ENCODE measurements at regions not wholly inside any gene's neighbourhood (a gene's known extent, or its start where the extent isn't known, plus 50 kb on each side); places are given as distances from the start of the nearest gene placed in this dataset.

- no peak for FAIRE-seq
- H3K4me1 Mint-ChIP-seq (ENCODE audit: low read depth, unreplicated experiment) = no peaks in the 10 kb centered on the region
- H3K9ac ChIP-seq (ENCODE audit: low read length) = no peak overlapping the region
Measured at GRCh38 chr10:28862219-28862618, 184.9 kb downstream of the BAMBI start.

GRCh38 chr10:28869606-28870201 lies 192.4 kb downstream of the BAMBI start:
- no peak overlapping the region for H3K4me3 ChIP-seq (ENCODE audit: insufficient read depth, low read depth, low read length)
- peaks cover 2% of the 10 kb centered on the region for H3K36me3 Mint-ChIP-seq (ENCODE audit: low read depth, unreplicated experiment)
- H2AFZ ChIP-seq (ENCODE audit: low read depth, low read length) = no peak overlapping the region
- no peaks in the 10 kb centered on the region for H3K4me1 Mint-ChIP-seq (ENCODE audit: low read depth, unreplicated experiment)
- H3K36me3 ChIP-seq (ENCODE audit: insufficient read depth, low read length) = no peaks in the 10 kb centered on the region
- H3K4me3 Mint-ChIP-seq (ENCODE audit: unreplicated experiment) = no peak overlapping the region
- no peak for TF ChIP-seq CTCF (IDR thresholded peaks at IDR 0.05; ENCODE audit: insufficient read depth, low read depth, low read length)
- no peak for TF ChIP-seq EZH2 (IDR thresholded peaks at IDR 0.05; ENCODE audit: insufficient read depth, low read length)
- H3K9me3 ChIP-seq (ENCODE audit: insufficient read depth, low read depth, low read length) = no peaks in the 10 kb centered on the region
- H3K27me3 Mint-ChIP-seq (ENCODE audit: low read depth, unreplicated experiment) = no peaks in the 10 kb centered on the region
- FAIRE-seq (no peak), DNase-seq (ENCODE audit: low read depth) (no peak)
- no peaks in the 10 kb centered on the region for H3K4me1 ChIP-seq (ENCODE audit: insufficient read depth, low read length)
- peaks cover 1% of the 10 kb centered on the region for H3K9me3 Mint-ChIP-seq (ENCODE audit: unreplicated experiment)
- no peaks in the 10 kb centered on the region for H4K20me1 ChIP-seq (ENCODE audit: insufficient read depth, low read length)
- H3K79me2 ChIP-seq (ENCODE audit: insufficient read depth, low read length) = no peaks in the 10 kb centered on the region
- no peak overlapping the region for H3K9ac ChIP-seq (ENCODE audit: low read length)
- no peak overlapping the region for H3K27ac Mint-ChIP-seq (ENCODE audit: unreplicated experiment)
- no peak overlapping the region for H3K27ac ChIP-seq (ENCODE audit: low read depth, low read length)
- H3K4me2 ChIP-seq (ENCODE audit: low read length) = no peak overlapping the region
- H3K27me3 ChIP-seq (ENCODE audit: insufficient read depth, low read length) = no peaks in the 10 kb centered on the region

More at GRCh38 chr10:28862219-28862618, 184.9 kb downstream of the BAMBI start:
- no peak overlapping the region for H3K27ac ChIP-seq (ENCODE audit: low read depth, low read length)
- Mint-ChIP-seq H3K9me3 (ENCODE audit: unreplicated experiment) (peaks cover 6% of the 10 kb centered on the region), H3K27ac (ENCODE audit: unreplicated experiment) (no peak overlapping the region), H3K36me3 (ENCODE audit: low read depth, unreplicated experiment) (no peaks in the 10 kb centered on the region), H3K4me3 (ENCODE audit: unreplicated experiment) (no peak overlapping the region), H3K27me3 (ENCODE audit: low read depth, unreplicated experiment) (peaks cover 5% of the 10 kb centered on the region)
- H3K36me3 ChIP-seq (ENCODE audit: insufficient read depth, low read length) = no peaks in the 10 kb centered on the region
- H3K79me2 ChIP-seq (ENCODE audit: insufficient read depth, low read length) = no peaks in the 10 kb centered on the region
- DNase-seq (ENCODE audit: low read depth) = no peak
- H3K9me3 ChIP-seq (ENCODE audit: insufficient read depth, low read depth, low read length) = peaks cover 2% of the 10 kb centered on the region
- no peaks in the 10 kb centered on the region for H4K20me1 ChIP-seq (ENCODE audit: insufficient read depth, low read length)
- H3K4me1 ChIP-seq (ENCODE audit: insufficient read depth, low read length) = no peaks in the 10 kb centered on the region
- no peak for TF ChIP-seq EZH2 (IDR thresholded peaks at IDR 0.05; ENCODE audit: insufficient read depth, low read length)
- TF ChIP-seq CTCF (IDR thresholded peaks at IDR 0.05; ENCODE audit: insufficient read depth, low read depth, low read length) = no peak
- no peak overlapping the region for H2AFZ ChIP-seq (ENCODE audit: low read depth, low read length)
- H3K27me3 ChIP-seq (ENCODE audit: insufficient read depth, low read length) = peaks cover 2% of the 10 kb centered on the region
- H3K4me3 ChIP-seq (ENCODE audit: insufficient read depth, low read depth, low read length) = no peak overlapping the region
- H3K4me2 ChIP-seq (ENCODE audit: low read length) = no peak overlapping the region

GRCh38 chr10:28871665-28872064 lies 194.3 kb downstream of the BAMBI start:
- H3K4me3 Mint-ChIP-seq (ENCODE audit: unreplicated experiment) = no peak overlapping the region
- peaks cover 8% of the 10 kb centered on the region for H3K4me1 Mint-ChIP-seq (ENCODE audit: low read depth, unreplicated experiment)
- TF ChIP-seq CTCF (IDR thresholded peaks at IDR 0.05; ENCODE audit: insufficient read depth, low read depth, low read length) (no peak), EZH2 (IDR thresholded peaks at IDR 0.05; ENCODE audit: insufficient read depth, low read length) (no peak)
- Histone ChIP-seq H3K4me1 (ENCODE audit: insufficient read depth, low read length) (peaks cover 8% of the 10 kb centered on the region), H3K27ac (ENCODE audit: low read depth, low read length) (no peak overlapping the region), H3K4me3 (ENCODE audit: insufficient read depth, low read depth, low read length) (no peak overlapping the region), H3K36me3 (ENCODE audit: insufficient read depth, low read length) (no peaks in the 10 kb centered on the region), H3K79me2 (ENCODE audit: insufficient read depth, low read length) (no peaks in the 10 kb centered on the region), H3K9ac (ENCODE audit: low read length) (no peak overlapping the region), H4K20me1 (ENCODE audit: insufficient read depth, low read length) (no peaks in the 10 kb centered on the region), H2AFZ (ENCODE audit: low read depth, low read length) (no peak overlapping the region), H3K4me2 (ENCODE audit: low read length) (no peak overlapping the region), H3K27me3 (ENCODE audit: insufficient read depth, low read length) (no peaks in the 10 kb centered on the region), H3K9me3 (ENCODE audit: insufficient read depth, low read depth, low read length) (no peaks in the 10 kb centered on the region)
- FAIRE-seq (no peak), DNase-seq (ENCODE audit: low read depth) (no peak)
- H3K36me3 Mint-ChIP-seq (ENCODE audit: low read depth, unreplicated experiment) = peaks cover 2% of the 10 kb centered on the region
- no peak overlapping the region for H3K27ac Mint-ChIP-seq (ENCODE audit: unreplicated experiment)
- no peaks in the 10 kb centered on the region for H3K27me3 Mint-ChIP-seq (ENCODE audit: low read depth, unreplicated experiment)
- peaks cover 1% of the 10 kb centered on the region for H3K9me3 Mint-ChIP-seq (ENCODE audit: unreplicated experiment)
